ENCODE measurements at regions not wholly inside any gene's neighbourhood (a gene's known extent, or its start where the extent isn't known, plus 50 kb on each side); places are given as distances from the start of the nearest gene placed in this dataset.

DNA sequence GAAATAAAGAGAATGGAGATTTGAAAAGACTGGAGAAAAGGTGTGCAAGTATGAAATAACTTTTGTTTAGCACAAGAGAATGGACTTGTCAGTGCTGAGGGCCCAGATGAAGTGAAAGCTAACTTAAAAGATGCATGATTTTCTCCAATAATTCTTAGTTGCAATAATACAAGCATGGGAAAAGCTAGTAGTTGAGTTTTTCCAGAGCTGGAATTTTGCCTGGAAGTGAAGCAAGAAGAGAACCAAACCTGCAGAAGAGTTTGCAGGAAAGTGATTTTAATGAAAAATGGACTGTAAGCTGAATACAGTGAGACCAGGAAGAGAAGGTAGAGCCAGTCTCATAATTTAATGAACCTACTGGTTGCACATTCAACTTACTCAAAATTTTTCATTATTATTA, 69.3 kb upstream of the FSCB start:
- H3K9me1 ChIP-seq (ENCODE audit: insufficient read depth, low read length): no peaks in the 10 kb centered on the region
- no TSS peak for BruUV-seq (replicated peaks)

More for the DNA sequence above, 69.3 kb upstream of the FSCB start:
- TF ChIP-seq RAD21 (IDR thresholded peaks at IDR 0.05; ENCODE audit: low read length): no peak
- TF ChIP-seq MAFK (IDR thresholded peaks at IDR 0.05; ENCODE audit: low read depth, low read length): no peak
- no peak for TF ChIP-seq POLR2A (IDR thresholded peaks at IDR 0.05; ENCODE audit: low read depth, low read length)
- no peak for TF ChIP-seq NFE2L2 (IDR thresholded peaks at IDR 0.05; ENCODE audit: low read depth, low read length)
- TF ChIP-seq BHLHE40 (IDR thresholded peaks at IDR 0.05; ENCODE audit: low read depth, low read length): no peak
- Histone ChIP-seq H2AFZ (replicated peaks; ENCODE audit: low read length, poor library complexity) (no peak overlapping the region), H3K4me2 (ENCODE audit: low read depth, low read length) (no peak overlapping the region), H3K9ac (ENCODE audit: low read depth, low read length) (no peak overlapping the region), H3K4me3 (ENCODE audit: insufficient read depth, low read depth, low read length) (no peak overlapping the region), H3K56ac (ENCODE audit: extremely low read depth, insufficient read depth, low read length) (no peak overlapping the region), H2BK20ac (ENCODE audit: low read depth, low read length) (no peak overlapping the region), H2AK5ac (ENCODE audit: low read depth, low read length) (no peak overlapping the region), H3K14ac (replicated peaks; ENCODE audit: low read depth, low read length) (no peak overlapping the region), H4K91ac (ENCODE audit: insufficient read depth, low read depth, low read length) (no peak overlapping the region), H2BK120ac (ENCODE audit: low read depth, low read length) (no peak overlapping the region), H3K4me1 (ENCODE audit: control insufficient read depth, insufficient read depth, low read length) (no peaks in the 10 kb centered on the region), H4K5ac (ENCODE audit: low read depth, low read length) (no peak overlapping the region), H2AK9ac (replicated peaks; ENCODE audit: low read depth, low read length, poor library complexity) (no peak overlapping the region), H4K8ac (ENCODE audit: low read depth in 2 of 2, low read length in 2 of 2) (no peak overlapping the region), H3K18ac (ENCODE audit: low read depth, low read length) (no peak overlapping the region), H4K20me1 (ENCODE audit: insufficient read depth, low read length) (no peaks in the 10 kb centered on the region), H3K23ac (ENCODE audit: low read depth, low read length) (no peak overlapping the region), H2BK15ac (ENCODE audit: low read depth, low read length) (no peak overlapping the region), H3K27me3 (ENCODE audit: control insufficient read depth, insufficient read depth, low read length) (no peaks in the 10 kb centered on the region), H2BK5ac (ENCODE audit: low read depth, low read length, poor library complexity, severe bottlenecking) (no peak overlapping the region), H3K9me3 (ENCODE audit: control insufficient read depth, insufficient read depth, low read length) (peaks cover 10% of the 10 kb centered on the region), H3K27ac (ENCODE audit: insufficient read depth, low read length) (no peak overlapping the region), H3K36me3 (ENCODE audit: control insufficient read depth, insufficient read depth, low read length) (no peaks in the 10 kb centered on the region), H3K79me1 (ENCODE audit: low read depth in 1 of 2, low read length in 2 of 2) (no peaks in the 10 kb centered on the region), H3K4ac (ENCODE audit: low read depth, low read length) (no peak overlapping the region)
- DNase-seq (no peak), ATAC-seq (ENCODE audit: low read depth) (no peak)
- CTCF ChIA-PET: no interaction called here
- in situ Hi-C loops (cut with MboI; ENCODE audit: low sequenced_read_pairs): no loop called here
- intact Hi-C loops (cut with micrococcal nuclease): no loop called here
- dilution Hi-C loops (cut with HindIII; ENCODE audit: low sequenced_read_pairs, unreplicated experiment): no loop called here
- POLR2A ChIA-PET (ENCODE audit: unreplicated experiment): no interaction called here

Measured in IMR-90 (cell line).